Peyer's patch (tissue), 4 donors: ENCODE measurements at regions not wholly inside any gene's neighbourhood (a gene's known extent, or its start where the extent isn't known, plus 50 kb on each side); places are given as distances from the start of the nearest gene placed in this dataset.
A peak's percentile ranks its signal among the peaks of the same experiment; 100 is the strongest.

Source experiments
- DNase-seq, 3 donors: peaks; one replicate each; pipeline ENCODE4 v3.0.0-alpha.2; 2017 to 2019
- H3K27ac ChIP-seq, 4 donors: fragments of 200-600 bp; sonication (generic); one replicate each; pipeline ENCODE4 v1.5.1; 2016 to 2019
- H3K27me3 ChIP-seq, 2 donors: fragments of 200-600 bp; sonication (generic); one replicate each; pipeline ENCODE4 v1.5.1; 2019
- H3K36me3 ChIP-seq, 3 donors: fragments of 200-600 bp; sonication (generic); one replicate each; pipeline ENCODE4 v1.5.1; 2016 to 2019
- H3K4me1 ChIP-seq, 4 donors: fragments of 200-600 bp; sonication (generic); one replicate each; pipeline ENCODE4 v1.5.1; 2016 to 2019
- H3K4me3 ChIP-seq, 4 donors: fragments of 200-600 bp; sonication (generic); 1 replicate in 3 of 4; 2 replicates in 1 of 4; pipeline ENCODE4 v1.5.1; 2016 to 2019; ENCODE audit warnings: mild to moderate bottlenecking in 1 of 4
- H3K9me3 ChIP-seq, 4 donors: fragments of 200-600 bp; sonication (generic); one replicate each; pipeline ENCODE4 v1.5.1; 2016 to 2019; ENCODE audit warnings: mild to moderate bottlenecking in 1 of 4
- POLR2A ChIP-seq, 2 donors: fragments of 450-650 bp; IDR thresholded peaks; one replicate each; pipeline ENCODE4 v1.5.1; 2017; ENCODE audit warnings: antibody characterized with exemption in 2 of 2, mild to moderate bottlenecking in 2 of 2, moderate library complexity in 2 of 2
- TF ChIP-seq, protein P1 (sequence below), 6 experiments: fragments of 450-650 bp in 4 of 6; fragments of 200-600 bp in 2 of 6; sonication (generic) in 1 of 6; IDR thresholded peaks; one replicate each; pipeline ENCODE4 v1.5.1; 2017 to 2019; ENCODE audit warnings: antibody characterized with exemption in 6 of 6, mild to moderate bottlenecking in 3 of 6, moderate library complexity in 1 of 6

DNA sequence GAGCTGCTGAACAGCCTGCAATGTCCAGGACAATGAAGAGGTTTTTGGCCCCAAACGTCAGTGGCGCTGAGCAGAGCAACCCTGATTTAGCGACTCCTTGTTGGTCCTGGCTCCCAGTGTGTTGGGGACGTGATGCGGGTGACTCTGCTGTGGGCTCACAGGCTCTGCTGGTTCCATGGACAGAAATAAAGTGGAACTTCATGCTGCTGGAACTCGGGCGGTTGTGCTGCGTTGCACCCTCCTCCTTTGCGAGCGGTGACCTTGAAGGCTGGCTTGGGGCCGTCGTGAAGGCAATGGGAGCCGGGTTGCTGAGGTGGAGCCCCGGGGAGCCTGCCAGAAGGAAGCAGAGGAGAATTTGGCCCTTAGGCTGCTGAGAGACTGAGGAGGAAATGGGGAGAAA is 122.6 kb upstream of the C1orf174 start:
- no peak overlapping the region for H3K27ac ChIP-seq
- H3K4me3 ChIP-seq = no peak overlapping the region
- DNase-seq = no peak
- TF ChIP-seq, protein P1, sequence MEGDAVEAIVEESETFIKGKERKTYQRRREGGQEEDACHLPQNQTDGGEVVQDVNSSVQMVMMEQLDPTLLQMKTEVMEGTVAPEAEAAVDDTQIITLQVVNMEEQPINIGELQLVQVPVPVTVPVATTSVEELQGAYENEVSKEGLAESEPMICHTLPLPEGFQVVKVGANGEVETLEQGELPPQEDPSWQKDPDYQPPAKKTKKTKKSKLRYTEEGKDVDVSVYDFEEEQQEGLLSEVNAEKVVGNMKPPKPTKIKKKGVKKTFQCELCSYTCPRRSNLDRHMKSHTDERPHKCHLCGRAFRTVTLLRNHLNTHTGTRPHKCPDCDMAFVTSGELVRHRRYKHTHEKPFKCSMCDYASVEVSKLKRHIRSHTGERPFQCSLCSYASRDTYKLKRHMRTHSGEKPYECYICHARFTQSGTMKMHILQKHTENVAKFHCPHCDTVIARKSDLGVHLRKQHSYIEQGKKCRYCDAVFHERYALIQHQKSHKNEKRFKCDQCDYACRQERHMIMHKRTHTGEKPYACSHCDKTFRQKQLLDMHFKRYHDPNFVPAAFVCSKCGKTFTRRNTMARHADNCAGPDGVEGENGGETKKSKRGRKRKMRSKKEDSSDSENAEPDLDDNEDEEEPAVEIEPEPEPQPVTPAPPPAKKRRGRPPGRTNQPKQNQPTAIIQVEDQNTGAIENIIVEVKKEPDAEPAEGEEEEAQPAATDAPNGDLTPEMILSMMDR (IDR thresholded peaks at IDR 0.05) = no peak
- no peak for TF ChIP-seq POLR2A (IDR thresholded peaks at IDR 0.05)
- H3K9me3 ChIP-seq = no peaks in the 10 kb centered on the region
- no peaks in the 10 kb centered on the region for H3K27me3 ChIP-seq
- H3K36me3 ChIP-seq = no peaks in the 10 kb centered on the region
- peaks cover 0 to 3% (median 0%) of the 10 kb centered on the region in 4 donors for H3K4me1 ChIP-seq

DNA sequence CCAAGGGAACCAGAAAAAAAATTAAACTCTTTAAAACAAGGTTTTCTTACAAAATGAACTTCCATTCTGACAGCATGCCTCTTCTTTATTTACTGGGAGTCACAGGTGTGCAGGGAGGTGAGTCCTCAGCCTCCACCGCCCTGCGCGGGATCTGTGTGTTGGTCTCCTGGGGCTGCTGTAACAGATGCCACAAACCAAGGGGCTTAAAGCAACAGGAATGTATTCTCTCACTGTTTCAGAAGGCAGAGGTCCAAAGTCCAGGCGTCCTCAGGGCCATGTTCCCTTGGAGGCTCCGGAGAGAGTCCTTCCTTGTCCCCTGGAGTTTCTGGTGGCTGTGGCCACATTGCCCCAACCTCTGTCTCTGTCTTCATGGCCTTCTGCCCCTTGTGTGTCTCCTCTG is 123.6 kb upstream of the C1orf174 start:
- peaks cover 0 to 7% (median 0%) of the 10 kb centered on the region in 4 donors for H3K4me1 ChIP-seq
- no peaks in the 10 kb centered on the region for H3K9me3 ChIP-seq
- no peak overlapping the region for H3K4me3 ChIP-seq
- H3K36me3 ChIP-seq = no peaks in the 10 kb centered on the region
- TF ChIP-seq POLR2A (IDR thresholded peaks at IDR 0.05) = no peak
- TF ChIP-seq, protein P1 (IDR thresholded peaks at IDR 0.05) = no peak
- DNase-seq = no peak
- no peaks in the 10 kb centered on the region for H3K27me3 ChIP-seq
- H3K27ac ChIP-seq = no peak overlapping the region

DNA sequence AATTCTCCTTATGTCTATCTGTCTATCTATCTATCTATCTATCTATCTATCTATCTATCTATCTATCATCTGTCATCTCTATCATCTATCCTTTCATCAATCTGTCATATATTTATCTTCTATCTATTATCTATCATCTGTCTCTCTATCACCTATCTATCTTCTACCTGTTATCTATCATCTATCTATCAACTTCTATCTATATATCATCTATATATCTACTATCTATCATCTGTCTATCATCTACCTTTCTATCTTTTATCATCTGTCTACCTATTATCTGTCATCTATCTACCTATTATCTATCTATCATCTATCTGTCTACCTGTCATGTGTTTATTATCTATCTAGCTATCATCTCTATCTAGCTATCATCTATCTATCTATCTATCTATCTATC is 124.7 kb upstream of the C1orf174 start:
- no peaks in the 10 kb centered on the region for H3K9me3 ChIP-seq
- H3K4me1 ChIP-seq = peaks cover 0 to 7% (median 0%) of the 10 kb centered on the region in 4 donors
- DNase-seq = no peak
- TF ChIP-seq, protein P1 (IDR thresholded peaks at IDR 0.05) = no peak
- no peak for TF ChIP-seq POLR2A (IDR thresholded peaks at IDR 0.05)
- H3K27ac ChIP-seq = no peak overlapping the region
- H3K4me3 ChIP-seq = no peak overlapping the region
- no peaks in the 10 kb centered on the region for H3K27me3 ChIP-seq
- no peaks in the 10 kb centered on the region for H3K36me3 ChIP-seq

GRCh38 chr1:4025752-4026151 is 125.7 kb upstream of the C1orf174 start:
- H3K27ac ChIP-seq = no peak overlapping the region
- TF ChIP-seq, protein P1 (IDR thresholded peaks at IDR 0.05) = no peak
- TF ChIP-seq POLR2A (IDR thresholded peaks at IDR 0.05) = no peak
- no peaks in the 10 kb centered on the region for H3K27me3 ChIP-seq
- DNase-seq = no peak
- no peak overlapping the region for H3K4me3 ChIP-seq
- no peaks in the 10 kb centered on the region for H3K36me3 ChIP-seq
- peaks cover 0 to 7% (median 0%) of the 10 kb centered on the region in 4 donors for H3K4me1 ChIP-seq
- H3K9me3 ChIP-seq = no peaks in the 10 kb centered on the region

DNA sequence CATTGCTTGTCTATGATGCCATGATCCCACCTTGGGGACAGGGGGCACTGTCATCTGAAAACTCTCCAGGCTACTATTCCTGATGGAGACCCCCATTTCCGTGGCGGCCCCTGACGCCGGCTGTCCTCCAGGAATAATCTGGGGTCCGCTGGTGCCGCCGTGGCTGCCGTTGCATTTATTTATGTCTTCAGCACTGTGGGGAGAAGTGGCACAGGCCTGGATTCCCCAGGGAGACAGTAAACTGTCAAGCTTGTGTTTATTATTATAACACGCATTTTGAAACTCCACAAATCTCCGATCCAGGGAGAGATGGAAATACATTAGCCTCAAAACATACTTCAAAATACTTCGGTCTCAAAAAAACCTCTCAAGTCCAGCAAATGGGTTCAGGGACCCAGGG is 126.9 kb upstream of the C1orf174 start:
- H3K4me1 ChIP-seq = peaks cover 0 to 7% (median 0%) of the 10 kb centered on the region in 4 donors
- peak overlapping the region in 1 of 4 donors; percentile 52 for H3K27ac ChIP-seq
- peak in 1 of 3 donors; percentile 40 for DNase-seq
- no peaks in the 10 kb centered on the region for H3K9me3 ChIP-seq
- H3K36me3 ChIP-seq = no peaks in the 10 kb centered on the region
- TF ChIP-seq, protein P1 (IDR thresholded peaks at IDR 0.05) = no peak
- no peak for TF ChIP-seq POLR2A (IDR thresholded peaks at IDR 0.05)
- no peak overlapping the region for H3K4me3 ChIP-seq
- no peaks in the 10 kb centered on the region for H3K27me3 ChIP-seq
